Right cardiac atrium (tissue), 5 donors: ENCODE measurements at regions not wholly inside any gene's neighbourhood (a gene's known extent, or its start where the extent isn't known, plus 50 kb on each side); places are given as distances from the start of the nearest gene placed in this dataset.

Source experiments
- ATAC-seq, 2 donors: fragments of 200-7000 bp; cut with Tn5 transposase; one replicate each; pipeline versions ENCODE4 v1.8.0 to v1.9.1; 2020; ENCODE audit warnings: moderate library complexity in 2 of 2, mild to moderate bottlenecking in 1 of 2
- DNase-seq, 3 donors: peaks; one replicate each; pipeline ENCODE4 v3.0.0-alpha.2; 2020
- H3K27ac ChIP-seq: one replicate; pipeline ENCODE4 v1.5.1; 2013; ENCODE audit warnings: mild to moderate bottlenecking, low read length, control low read depth, moderate library complexity
- H3K27me3 ChIP-seq: one replicate; pipeline ENCODE4 v1.6.1; 2013; ENCODE audit not compliant: control insufficient read depth, insufficient read depth
- H3K4me1 ChIP-seq: one replicate; pipeline ENCODE4 v1.6.1; 2013; ENCODE audit warnings: low read length; ENCODE audit not compliant: control insufficient read depth, insufficient read depth
- H3K4me3 ChIP-seq: one replicate; pipeline ENCODE4 v1.5.1; 2013; ENCODE audit warnings: low read length, control low read depth
- H3K9me3 ChIP-seq: one replicate; pipeline ENCODE4 v1.6.1; 2013; ENCODE audit warnings: low read length; ENCODE audit not compliant: control insufficient read depth
- WGBS: extraction: QIAGEN DNeasy Blood & Tissue Kit; methylation state at CpG from one replicate; pipeline ENCODE4 v1.1.7; 2013; 5-methylcytosine and 5-hydroxymethylcytosine counted together
- intact Hi-C, 4 donors: fragments of 100-400 bp; cut with DNase I; formaldehyde crosslinking; loops; one replicate each; pipeline versions ENCODE4 v1.11.0 to v1.14.0; 2022 to 2023
- donor health status: healthy with polysubstance abuse.
- donor health status: DM: no; HTN: yes; CAD: no.
- donor health status: DM: no; HTN: no; CAD: no.
- donor health status: DM: no; HTN: yes; CAD: no; lungs with severe emphysema.
- donor health status: DM: yes; HTN: yes; CAD: no.

DNA sequence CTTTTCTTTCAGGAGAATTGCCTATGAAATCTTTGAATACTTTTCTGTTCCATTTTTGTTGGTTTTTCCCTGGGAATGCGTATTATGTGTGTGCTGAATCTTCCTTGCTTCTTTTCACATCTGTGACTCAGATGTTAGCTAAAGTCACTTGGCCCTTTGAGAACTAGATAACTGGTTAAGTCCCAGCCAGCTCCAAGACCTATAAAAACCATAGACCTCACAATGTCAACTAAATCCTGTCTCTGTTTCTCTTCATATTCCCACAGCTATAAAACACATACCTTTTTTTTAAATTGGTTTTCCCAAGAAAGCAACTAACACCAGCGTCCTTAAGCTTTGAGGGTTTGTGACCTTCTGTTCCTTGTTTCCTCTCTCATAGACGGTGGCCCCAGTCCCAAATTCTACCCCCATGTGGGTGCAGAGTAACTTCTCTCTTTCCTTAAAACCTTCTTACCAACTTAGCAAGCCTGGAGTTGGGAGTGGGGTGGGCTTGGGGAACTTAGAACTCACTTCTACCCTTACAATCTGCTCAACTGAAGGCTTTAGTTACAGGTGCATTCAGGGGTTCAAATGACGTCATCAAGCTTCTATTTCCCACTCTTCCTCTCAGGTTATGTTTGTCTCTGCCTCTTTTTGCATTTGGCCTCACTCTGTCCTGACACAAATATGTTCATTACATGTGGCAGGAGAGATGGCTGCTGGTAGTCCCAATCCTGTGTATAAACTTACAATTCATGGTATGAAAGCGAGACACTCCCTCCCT, 58.1 kb upstream of the TGIF1 start:
- intact Hi-C loops: no loop called here
- H3K4me1 ChIP-seq: no peaks in the 10 kb centered on the region
- 85% methylated on average over 5 of the region's 5 CpGs for WGBS
- no peak overlapping the region for H3K4me3 ChIP-seq
- ATAC-seq (no peak), DNase-seq (no peak)
- no peak overlapping the region for H3K27ac ChIP-seq
- H3K9me3 ChIP-seq: peaks cover 7% of the 10 kb centered on the region
- H3K27me3 ChIP-seq: no peaks in the 10 kb centered on the region

DNA sequence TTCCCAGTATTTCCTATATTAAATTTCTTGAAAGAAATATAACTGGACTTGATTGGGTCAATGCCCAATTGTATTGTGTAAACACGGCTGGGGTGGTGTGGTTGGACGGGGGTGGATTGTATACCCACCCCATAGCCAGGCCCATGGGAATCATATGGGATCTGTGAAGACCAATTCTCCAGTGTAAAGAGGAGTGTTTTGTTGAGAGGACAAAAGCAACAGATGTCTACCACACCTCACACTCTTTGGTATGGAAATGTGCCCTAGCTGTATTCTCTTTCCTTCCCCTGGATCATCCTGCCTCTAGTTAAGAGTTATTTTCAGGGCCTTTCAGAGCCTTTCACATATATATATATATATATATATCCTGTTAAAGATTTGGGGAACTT, 57.5 kb upstream of the TGIF1 start:
- Histone ChIP-seq H3K27ac (no peak overlapping the region), H3K4me3 (no peak overlapping the region), H3K9me3 (peaks cover 7% of the 10 kb centered on the region), H3K27me3 (no peaks in the 10 kb centered on the region), H3K4me1 (no peaks in the 10 kb centered on the region)
- intact Hi-C loops: no loop called here
- DNase-seq (no peak), ATAC-seq (no peak)
- WGBS: 82% methylated on average over 2 of the region's 2 CpGs

DNA sequence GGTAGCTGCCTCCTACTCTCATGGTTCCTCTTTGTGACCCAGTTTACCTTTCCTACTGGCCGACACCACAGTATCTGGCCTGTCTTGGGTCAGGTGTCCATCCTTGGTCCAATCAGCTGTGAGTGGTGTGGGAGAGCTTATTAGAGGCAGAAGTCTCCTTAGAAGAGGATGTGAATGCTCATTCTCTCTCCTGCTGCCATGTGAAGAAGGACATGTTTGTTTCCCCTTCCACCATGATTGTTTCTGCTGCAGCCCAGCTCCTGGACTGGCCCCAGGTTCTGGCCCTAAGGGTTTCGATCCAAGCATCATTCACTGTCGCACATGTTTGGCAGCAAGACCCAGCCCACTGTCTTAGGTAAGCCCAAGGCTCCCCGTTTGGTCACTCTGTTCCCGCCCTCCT, 55.3 kb upstream of the TGIF1 start:
- intact Hi-C loops: no loop called here
- Histone ChIP-seq H3K4me3 (no peak overlapping the region), H3K9me3 (peaks cover 7% of the 10 kb centered on the region), H3K27ac (no peak overlapping the region), H3K27me3 (no peaks in the 10 kb centered on the region), H3K4me1 (no peaks in the 10 kb centered on the region)
- 95% methylated on average over 5 of the region's 5 CpGs for WGBS
- no peak for DNase-seq
- no peak for ATAC-seq

DNA sequence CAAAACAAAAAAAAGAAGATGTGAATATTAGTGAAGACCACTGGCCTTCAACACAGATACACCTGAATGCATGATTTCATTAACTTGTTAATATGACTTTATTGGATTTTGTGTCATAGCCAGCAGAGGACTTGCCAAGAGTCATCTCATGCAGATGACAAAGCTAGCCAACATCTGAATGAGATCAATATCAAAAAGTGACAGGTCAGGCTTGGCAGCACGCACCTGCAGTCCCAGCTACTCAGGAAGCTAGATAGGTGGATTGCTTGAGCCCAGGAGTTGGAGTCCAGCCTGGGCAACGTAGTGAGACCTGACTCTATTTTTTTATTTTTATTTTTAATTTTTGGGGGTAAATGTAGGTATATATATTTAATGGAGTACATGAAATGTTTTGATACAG, 54.5 kb upstream of the TGIF1 start:
- ATAC-seq: no peak
- no peaks in the 10 kb centered on the region for H3K27me3 ChIP-seq
- WGBS: 76% methylated on average over 2 of the region's 2 CpGs

DNA sequence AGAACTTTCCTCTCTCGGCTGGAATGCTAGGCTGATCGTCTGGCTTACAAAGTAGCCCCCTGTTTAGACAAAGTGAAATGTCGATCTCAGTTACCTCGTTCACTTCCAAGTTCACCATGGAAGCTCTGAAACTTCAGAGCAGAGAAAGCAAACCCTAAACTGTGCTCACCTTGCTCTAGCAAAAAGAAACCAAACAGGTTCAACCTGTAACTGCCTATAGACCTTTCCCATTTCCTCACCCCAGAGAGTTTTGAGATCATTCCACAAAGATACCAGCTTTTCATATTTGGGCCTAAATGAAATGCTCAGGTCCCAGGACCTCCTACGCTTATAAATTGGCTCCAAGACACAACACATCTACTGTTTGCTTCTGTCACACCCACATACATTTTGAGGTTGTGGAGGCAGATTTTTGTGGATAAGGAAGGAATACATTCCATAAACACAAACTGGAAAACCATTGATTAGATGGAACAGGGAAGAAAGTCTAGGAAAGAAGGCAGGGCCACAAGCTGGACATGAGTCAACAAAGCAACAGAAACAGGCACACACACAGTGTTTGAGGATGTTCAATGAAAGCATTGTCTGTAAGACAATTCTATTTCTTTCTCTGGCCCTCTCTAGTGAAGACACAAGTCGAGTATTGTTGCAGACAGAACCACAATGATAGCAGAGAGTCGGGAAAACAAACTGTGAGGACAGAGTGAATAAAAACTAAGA, 52.8 kb upstream of the TGIF1 start:
- Histone ChIP-seq H3K27ac (no peak overlapping the region), H3K4me1 (no peaks in the 10 kb centered on the region), H3K27me3 (no peaks in the 10 kb centered on the region), H3K4me3 (no peak overlapping the region), H3K9me3 (peaks cover 7% of the 10 kb centered on the region)
- ATAC-seq: no peak
- 76% methylated on average over 7 of the region's 7 CpGs for WGBS
- DNase-seq: no peak
- intact Hi-C loops: no loop called here

More for the DNA sequence above, 54.5 kb upstream of the TGIF1 start:
- intact Hi-C loops: no loop called here
- no peak for DNase-seq
- Histone ChIP-seq H3K4me3 (no peak overlapping the region), H3K9me3 (peaks cover 4% of the 10 kb centered on the region), H3K27ac (no peak overlapping the region), H3K4me1 (no peaks in the 10 kb centered on the region)

DNA sequence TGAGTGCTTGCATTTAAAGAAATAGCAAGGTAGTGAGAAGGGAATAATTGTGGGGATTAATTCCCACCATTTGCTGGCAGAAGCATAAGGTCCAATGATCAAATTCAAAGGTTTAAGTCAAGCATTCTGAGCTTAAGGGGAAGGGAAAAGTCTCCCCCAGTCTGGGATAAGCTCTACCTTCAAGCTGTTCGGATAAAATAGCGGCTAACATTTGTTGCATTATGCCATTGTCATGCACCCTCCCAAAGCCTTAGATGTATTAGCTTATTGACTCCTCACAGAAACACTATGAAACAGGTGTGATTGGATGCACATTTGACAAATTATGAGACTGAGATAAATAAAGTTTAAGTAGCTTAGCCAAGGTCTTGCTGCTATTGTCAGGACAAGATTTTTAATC, 52.2 kb upstream of the TGIF1 start:
- no peak overlapping the region for H3K4me3 ChIP-seq
- 97% methylated on average over 2 of the region's 2 CpGs for WGBS
- intact Hi-C loops: no loop called here
- ATAC-seq (no peak), DNase-seq (no peak)
- no peaks in the 10 kb centered on the region for H3K4me1 ChIP-seq
- H3K9me3 ChIP-seq: peaks cover 7% of the 10 kb centered on the region
- H3K27ac ChIP-seq: no peak overlapping the region
- H3K27me3 ChIP-seq: no peaks in the 10 kb centered on the region
